DND-41 (cell line): ENCODE measurements at regions not wholly inside any gene's neighbourhood (a gene's known extent, or its start where the extent isn't known, plus 50 kb on each side); places are given as distances from the start of the nearest gene placed in this dataset.

ENCODE experiments used
- EZH2 ChIP-seq: IDR thresholded peaks from 3 replicates; pipeline ENCODE4 v1.6.1; 2012; ENCODE audit warnings: borderline replicate concordance, low read depth, mild to moderate bottlenecking, moderate library complexity, low read length, inconsistent platforms; ENCODE audit not compliant: severe bottlenecking
- TF ChIP-seq, protein P1 (sequence below): IDR thresholded peaks from 2 replicates; pipeline ENCODE4 v1.5.1; 2012; ENCODE audit warnings: borderline replicate concordance, low read length, moderate library complexity, mild to moderate bottlenecking; ENCODE audit not compliant: poor library complexity, severe bottlenecking; ENCODE audit errors: extremely low read depth

GRCh38 chr12:123095078-123095881 is 55.6 kb downstream of the PITPNM2 start:
- TF ChIP-seq, protein P1, sequence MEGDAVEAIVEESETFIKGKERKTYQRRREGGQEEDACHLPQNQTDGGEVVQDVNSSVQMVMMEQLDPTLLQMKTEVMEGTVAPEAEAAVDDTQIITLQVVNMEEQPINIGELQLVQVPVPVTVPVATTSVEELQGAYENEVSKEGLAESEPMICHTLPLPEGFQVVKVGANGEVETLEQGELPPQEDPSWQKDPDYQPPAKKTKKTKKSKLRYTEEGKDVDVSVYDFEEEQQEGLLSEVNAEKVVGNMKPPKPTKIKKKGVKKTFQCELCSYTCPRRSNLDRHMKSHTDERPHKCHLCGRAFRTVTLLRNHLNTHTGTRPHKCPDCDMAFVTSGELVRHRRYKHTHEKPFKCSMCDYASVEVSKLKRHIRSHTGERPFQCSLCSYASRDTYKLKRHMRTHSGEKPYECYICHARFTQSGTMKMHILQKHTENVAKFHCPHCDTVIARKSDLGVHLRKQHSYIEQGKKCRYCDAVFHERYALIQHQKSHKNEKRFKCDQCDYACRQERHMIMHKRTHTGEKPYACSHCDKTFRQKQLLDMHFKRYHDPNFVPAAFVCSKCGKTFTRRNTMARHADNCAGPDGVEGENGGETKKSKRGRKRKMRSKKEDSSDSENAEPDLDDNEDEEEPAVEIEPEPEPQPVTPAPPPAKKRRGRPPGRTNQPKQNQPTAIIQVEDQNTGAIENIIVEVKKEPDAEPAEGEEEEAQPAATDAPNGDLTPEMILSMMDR = no peak
- no peak for TF ChIP-seq EZH2
